ENCODE measurements at regions not wholly inside any gene's neighbourhood (a gene's known extent, or its start where the extent isn't known, plus 50 kb on each side); places are given as distances from the start of the nearest gene placed in this dataset.

DNA sequence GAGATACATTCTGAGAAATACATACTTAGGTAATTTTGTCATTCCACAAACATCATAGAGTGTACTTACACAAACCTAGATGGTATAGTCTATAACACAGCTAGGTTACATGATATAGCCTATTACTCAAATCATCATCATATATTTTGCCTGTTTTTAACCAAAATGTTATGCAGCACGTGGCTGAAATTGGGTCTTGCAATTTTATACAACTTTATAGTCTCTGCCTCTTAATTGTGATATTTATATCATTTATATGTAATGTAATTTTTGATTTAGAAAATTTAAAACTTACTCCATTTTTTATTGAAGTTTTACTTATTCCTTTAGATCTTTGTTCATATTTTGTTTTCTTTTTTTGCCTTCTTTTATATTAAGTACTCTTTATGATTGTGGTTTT lies 350.7 kb upstream of the DCN start:
- Histone ChIP-seq H3K4me3 (ENCODE audit: low read depth, low read length, poor library complexity, severe bottlenecking) (no peak overlapping the region), H3K27me3 (replicated peaks; ENCODE audit: insufficient read depth, low read depth, low read length, poor library complexity) (no peaks in the 10 kb centered on the region), H3K9me3 (ENCODE audit: low read depth, low read length, poor library complexity, severe bottlenecking) (peaks cover 10% of the 10 kb centered on the region), H3K36me3 (ENCODE audit: insufficient read depth, low read length, poor library complexity, severe bottlenecking) (no peaks in the 10 kb centered on the region), H3K4me1 (ENCODE audit: insufficient read depth, low read length, poor library complexity, severe bottlenecking) (no peaks in the 10 kb centered on the region), H3K27ac (ENCODE audit: low read depth, low read length, poor library complexity, severe bottlenecking) (no peak overlapping the region)
- no peak for DNase-seq (ENCODE audit: low spot score)
- POLR2A ChIA-PET (ENCODE audit: low non-redundant PET) = no interaction called here
- CTCF ChIA-PET = no interaction called here
- no TSS peak for BruUV-seq (replicated peaks)
- no peak for TF ChIP-seq EZH2 (IDR thresholded peaks at IDR 0.05; ENCODE audit: borderline replicate concordance, low read depth, low read length, poor library complexity, severe bottlenecking)
- TF ChIP-seq, protein P1, sequence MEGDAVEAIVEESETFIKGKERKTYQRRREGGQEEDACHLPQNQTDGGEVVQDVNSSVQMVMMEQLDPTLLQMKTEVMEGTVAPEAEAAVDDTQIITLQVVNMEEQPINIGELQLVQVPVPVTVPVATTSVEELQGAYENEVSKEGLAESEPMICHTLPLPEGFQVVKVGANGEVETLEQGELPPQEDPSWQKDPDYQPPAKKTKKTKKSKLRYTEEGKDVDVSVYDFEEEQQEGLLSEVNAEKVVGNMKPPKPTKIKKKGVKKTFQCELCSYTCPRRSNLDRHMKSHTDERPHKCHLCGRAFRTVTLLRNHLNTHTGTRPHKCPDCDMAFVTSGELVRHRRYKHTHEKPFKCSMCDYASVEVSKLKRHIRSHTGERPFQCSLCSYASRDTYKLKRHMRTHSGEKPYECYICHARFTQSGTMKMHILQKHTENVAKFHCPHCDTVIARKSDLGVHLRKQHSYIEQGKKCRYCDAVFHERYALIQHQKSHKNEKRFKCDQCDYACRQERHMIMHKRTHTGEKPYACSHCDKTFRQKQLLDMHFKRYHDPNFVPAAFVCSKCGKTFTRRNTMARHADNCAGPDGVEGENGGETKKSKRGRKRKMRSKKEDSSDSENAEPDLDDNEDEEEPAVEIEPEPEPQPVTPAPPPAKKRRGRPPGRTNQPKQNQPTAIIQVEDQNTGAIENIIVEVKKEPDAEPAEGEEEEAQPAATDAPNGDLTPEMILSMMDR (conservative IDR thresholded peaks at IDR 0.05; ENCODE audit: low read depth, low read length) = no peak
- intact Hi-C loops (cut with micrococcal nuclease; ENCODE audit: unreplicated experiment) = no loop called here

DNA sequence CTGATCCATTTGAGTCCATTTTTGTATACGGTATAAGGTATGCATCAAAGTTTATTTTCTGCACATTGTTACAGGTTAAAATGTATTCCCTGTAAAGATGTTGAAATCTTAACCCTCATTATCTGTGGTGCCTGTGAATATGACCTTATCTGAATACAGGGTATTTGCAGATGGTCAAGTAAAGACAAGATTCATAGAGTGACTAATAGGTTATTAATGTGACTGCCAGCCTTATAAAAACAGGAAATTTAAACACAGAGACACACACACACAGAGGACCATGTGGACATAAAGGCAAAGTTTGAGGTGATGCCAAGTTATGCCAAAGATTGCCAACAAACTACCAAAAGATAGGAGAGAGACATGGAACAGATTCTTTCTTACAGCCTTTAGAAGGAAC lies 347.2 kb upstream of the DCN start:
- no TSS peak for BruUV-seq (replicated peaks)
- no peaks in the 10 kb centered on the region for H3K36me3 ChIP-seq (ENCODE audit: insufficient read depth, low read length, poor library complexity, severe bottlenecking)
- no peaks in the 10 kb centered on the region for H3K27me3 ChIP-seq (replicated peaks; ENCODE audit: insufficient read depth, low read depth, low read length, poor library complexity)
- CTCF ChIA-PET = no interaction called here
- no peak for TF ChIP-seq EZH2 (IDR thresholded peaks at IDR 0.05; ENCODE audit: borderline replicate concordance, low read depth, low read length, poor library complexity, severe bottlenecking)
- TF ChIP-seq, protein P1 (conservative IDR thresholded peaks at IDR 0.05; ENCODE audit: low read depth, low read length) = no peak
- no peak for DNase-seq (ENCODE audit: low spot score)
- H3K4me3 ChIP-seq (ENCODE audit: low read depth, low read length, poor library complexity, severe bottlenecking) = no peak overlapping the region
- peaks cover 10% of the 10 kb centered on the region for H3K9me3 ChIP-seq (ENCODE audit: low read depth, low read length, poor library complexity, severe bottlenecking)
- no peak overlapping the region for H3K27ac ChIP-seq (ENCODE audit: low read depth, low read length, poor library complexity, severe bottlenecking)
- intact Hi-C loops (cut with micrococcal nuclease; ENCODE audit: unreplicated experiment) = no loop called here
- POLR2A ChIA-PET (ENCODE audit: low non-redundant PET) = no interaction called here
- H3K4me1 ChIP-seq (ENCODE audit: insufficient read depth, low read length, poor library complexity, severe bottlenecking) = no peaks in the 10 kb centered on the region

DNA sequence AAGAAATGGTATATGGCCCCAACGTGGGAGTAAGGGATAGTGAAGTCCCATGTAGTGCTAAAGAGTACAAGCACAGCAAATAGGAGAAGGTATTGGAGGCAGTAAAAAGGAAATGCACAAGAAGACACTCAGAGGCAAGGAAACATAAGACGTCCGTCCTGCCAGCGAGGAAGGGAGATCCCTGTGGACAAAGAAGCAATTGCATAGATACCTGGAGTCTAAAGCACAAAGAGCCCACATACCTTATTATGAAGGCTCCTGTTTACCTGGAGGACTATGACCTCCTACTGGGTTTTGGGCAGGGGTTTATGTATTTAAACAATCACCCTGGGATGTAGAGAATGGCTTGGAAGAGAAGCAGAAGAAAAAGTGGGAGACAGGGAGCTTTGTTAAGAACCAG lies 341.2 kb upstream of the DCN start:
- H3K36me3 ChIP-seq (ENCODE audit: insufficient read depth, low read length, poor library complexity, severe bottlenecking) = no peaks in the 10 kb centered on the region
- BruUV-seq (replicated peaks) = no TSS peak
- ChIA-PET POLR2A (ENCODE audit: low non-redundant PET) (no interaction called here), CTCF (no interaction called here)
- no peak overlapping the region for H3K27ac ChIP-seq (ENCODE audit: low read depth, low read length, poor library complexity, severe bottlenecking)
- H3K27me3 ChIP-seq (replicated peaks; ENCODE audit: insufficient read depth, low read depth, low read length, poor library complexity) = no peaks in the 10 kb centered on the region
- no peak for DNase-seq (ENCODE audit: low spot score)
- intact Hi-C loops (cut with micrococcal nuclease; ENCODE audit: unreplicated experiment) = no loop called here
- H3K4me3 ChIP-seq (ENCODE audit: low read depth, low read length, poor library complexity, severe bottlenecking) = no peak overlapping the region
- TF ChIP-seq, protein P1 (conservative IDR thresholded peaks at IDR 0.05; ENCODE audit: low read depth, low read length) = no peak
- TF ChIP-seq EZH2 (IDR thresholded peaks at IDR 0.05; ENCODE audit: borderline replicate concordance, low read depth, low read length, poor library complexity, severe bottlenecking) = no peak
- no peaks in the 10 kb centered on the region for H3K4me1 ChIP-seq (ENCODE audit: insufficient read depth, low read length, poor library complexity, severe bottlenecking)
- no peaks in the 10 kb centered on the region for H3K9me3 ChIP-seq (ENCODE audit: low read depth, low read length, poor library complexity, severe bottlenecking)

Measured in A673 (cell line).